ENCODE measurements at regions not wholly inside any gene's neighbourhood (a gene's known extent, or its start where the extent isn't known, plus 50 kb on each side); places are given as distances from the start of the nearest gene placed in this dataset.
A peak's percentile ranks its signal among the peaks of the same experiment; 100 is the strongest.
"Not testable (repeated sequence)": the region's sequence is repeated elsewhere in the genome, so short reads cannot be mapped to it uniquely, and the experiment has no call there.

DNA sequence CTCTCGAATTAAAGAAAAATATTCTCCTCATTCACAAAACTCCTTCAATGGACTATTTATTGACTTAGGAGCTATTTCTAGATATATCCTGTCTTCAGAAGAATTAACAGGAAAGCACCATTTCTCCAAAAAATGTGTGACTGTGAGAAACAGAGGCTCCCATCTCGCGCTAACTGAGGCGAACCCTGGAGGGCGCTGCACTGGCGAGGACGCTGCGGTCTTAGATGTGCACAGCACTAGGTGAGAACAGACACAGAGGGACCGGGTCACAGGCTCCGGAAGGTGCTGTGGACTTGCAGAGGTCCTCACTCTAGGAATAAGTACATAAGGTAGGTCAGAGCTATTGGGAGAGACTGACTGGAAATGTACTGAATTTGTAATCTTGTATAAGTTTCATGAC lies 229.7 kb upstream of the SLC35G4 start:
- DNase-seq (ENCODE audit: low read depth), result no peak

GRCh38 chr18:11377766-11378540 lies 228.6 kb upstream of the PIEZO2 start:
- DNase-seq (ENCODE audit: low read depth), result no peak

DNA sequence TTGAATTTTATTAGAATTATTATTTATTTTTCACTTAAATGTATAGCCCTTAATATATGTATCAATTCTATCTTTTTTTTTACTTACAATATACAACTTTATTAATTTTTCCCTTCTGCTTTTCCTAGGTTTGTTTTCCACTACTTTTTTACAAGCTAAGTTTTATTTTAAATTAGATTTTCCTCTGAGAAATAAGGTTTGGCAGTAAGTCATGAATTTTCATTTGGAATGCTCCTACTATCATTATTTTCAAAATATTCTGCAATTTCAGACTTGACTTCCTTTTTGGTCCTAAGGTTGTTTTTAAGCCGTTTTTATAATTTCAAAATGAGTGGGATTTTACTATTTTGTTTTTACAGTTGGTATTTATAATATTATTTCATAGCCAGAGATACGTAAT lies 222.8 kb upstream of the PIEZO2 start:
- DNase-seq (ENCODE audit: low read depth), result no peak

DNA sequence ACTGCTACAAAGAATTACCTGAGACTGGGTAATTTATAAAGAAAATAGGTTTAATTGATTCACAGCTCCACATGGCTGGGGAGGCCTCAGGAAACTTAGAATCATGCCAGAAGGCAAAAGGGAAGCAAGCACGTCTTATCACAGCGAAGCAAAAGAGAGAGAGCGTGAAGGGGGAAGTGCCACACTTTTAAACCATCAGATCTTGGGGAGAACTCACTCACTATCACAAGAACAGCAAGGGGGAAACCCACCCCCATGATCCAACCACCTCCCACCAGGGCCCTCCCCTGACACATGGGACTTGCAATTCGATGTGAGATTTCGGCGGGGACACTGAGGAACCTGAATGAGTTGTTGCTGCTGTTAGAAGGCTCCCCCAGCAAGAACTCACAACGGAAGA lies 220.2 kb upstream of the PIEZO2 start:
- DNase-seq (ENCODE audit: low read depth), result no peak

DNA sequence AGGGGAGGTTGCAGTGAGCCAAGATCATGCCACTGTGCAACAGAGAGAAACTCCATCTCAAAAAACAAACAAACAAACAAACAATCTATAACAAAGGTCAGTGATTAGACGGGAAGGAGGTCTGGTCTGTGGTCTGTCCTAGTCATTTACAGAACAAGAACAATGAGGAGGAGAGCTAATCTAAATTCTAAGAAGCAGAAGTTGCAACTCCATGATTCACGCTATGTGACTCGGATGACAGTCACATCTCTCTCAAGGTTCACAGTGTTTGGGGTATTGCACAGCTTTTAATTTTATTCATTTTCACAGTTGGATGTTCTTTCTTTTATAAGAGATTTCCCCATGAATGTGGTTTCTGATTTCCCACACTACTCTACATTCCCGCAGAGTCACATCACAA lies 218.7 kb upstream of the PIEZO2 start:
- DNase-seq (ENCODE audit: low read depth), result no peak

- DNase-seq (ENCODE audit: low read depth), result no peak
These were observed 218.0 kb upstream of the PIEZO2 start for GRCh38 chr18:11367351-11367750.

DNA sequence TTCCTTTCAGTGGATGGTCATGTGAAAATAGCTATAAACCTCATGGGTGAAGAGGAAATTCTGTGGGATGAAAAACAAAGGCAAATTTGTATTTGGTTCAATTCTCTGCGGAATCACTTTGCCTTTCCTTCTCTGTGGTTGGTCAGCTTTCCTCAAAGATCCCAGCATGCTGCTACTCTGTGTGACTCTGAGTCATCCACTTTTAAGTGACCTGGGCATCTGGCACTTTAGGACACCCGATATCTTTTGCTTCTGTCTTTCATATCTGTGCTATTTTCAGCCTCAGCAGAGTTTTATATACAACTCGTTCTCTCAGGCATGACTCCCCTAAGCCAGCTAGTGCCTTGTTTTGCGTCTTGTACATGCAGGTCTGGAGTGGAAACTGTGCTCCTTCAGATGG lies 217.0 kb upstream of the PIEZO2 start:
- DNase-seq (ENCODE audit: low read depth), result peak; percentile 15

- no peak for DNase-seq (ENCODE audit: low read depth)
These were observed 213.5 kb upstream of the PIEZO2 start for GRCh38 chr18:11362856-11363255.

DNA sequence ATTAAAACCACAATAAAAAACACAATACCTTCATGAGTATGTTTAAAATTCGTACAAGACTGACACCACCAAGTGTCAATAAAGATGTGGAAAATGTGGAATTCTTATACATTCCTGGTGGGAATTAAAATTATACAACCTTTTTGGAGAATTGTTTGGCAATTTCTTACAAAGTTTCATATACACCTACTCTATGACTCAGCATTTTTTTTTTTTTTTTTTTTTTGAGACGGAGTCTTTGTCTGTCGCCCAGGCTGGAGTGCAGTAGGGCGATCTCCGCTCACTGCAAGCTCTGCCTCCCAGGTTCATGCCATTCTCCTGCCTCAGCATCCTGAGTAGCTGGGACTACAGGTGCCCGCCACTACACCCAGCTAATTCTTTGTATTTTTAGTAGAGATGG lies 212.5 kb upstream of the PIEZO2 start:
- not testable (repeated sequence) for DNase-seq (ENCODE audit: low read depth)

- DNase-seq (ENCODE audit: low read depth), result no peak
These were observed 208.3 kb upstream of the PIEZO2 start for GRCh38 chr18:11357678-11358077.

DNA sequence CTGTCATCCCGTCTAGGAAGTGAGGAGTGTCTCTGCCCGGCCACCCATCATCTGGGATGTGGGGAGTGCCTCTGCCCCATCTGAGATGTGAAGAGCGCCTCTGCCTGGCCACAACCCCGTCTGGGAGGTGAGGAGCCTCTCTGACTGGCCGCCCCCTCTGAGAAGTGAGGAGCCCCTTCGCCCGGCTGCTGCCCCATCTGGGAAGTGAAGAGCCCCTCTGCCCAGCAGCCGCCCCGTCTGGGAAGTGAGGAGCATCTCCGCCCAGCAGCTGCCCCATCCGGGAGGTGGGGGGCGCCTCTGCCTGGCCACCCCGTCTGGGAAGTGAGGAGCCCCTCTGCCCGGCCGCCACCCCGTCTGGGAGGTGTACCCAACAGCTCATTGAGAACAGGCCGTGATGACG lies 195.2 kb upstream of the PIEZO2 start:
- DNase-seq (ENCODE audit: low read depth), result not testable (repeated sequence)

- no peak for DNase-seq (ENCODE audit: low read depth)
These were observed 193.7 kb upstream of the PIEZO2 start for GRCh38 chr18:11343096-11343495.

GRCh38 chr18:11342115-11342514 lies 192.7 kb upstream of the PIEZO2 start:
- DNase-seq (ENCODE audit: low read depth), result not testable (repeated sequence)

- no peak for DNase-seq (ENCODE audit: low read depth)
These were observed 189.9 kb upstream of the PIEZO2 start for GRCh38 chr18:11339188-11339775.

DNA sequence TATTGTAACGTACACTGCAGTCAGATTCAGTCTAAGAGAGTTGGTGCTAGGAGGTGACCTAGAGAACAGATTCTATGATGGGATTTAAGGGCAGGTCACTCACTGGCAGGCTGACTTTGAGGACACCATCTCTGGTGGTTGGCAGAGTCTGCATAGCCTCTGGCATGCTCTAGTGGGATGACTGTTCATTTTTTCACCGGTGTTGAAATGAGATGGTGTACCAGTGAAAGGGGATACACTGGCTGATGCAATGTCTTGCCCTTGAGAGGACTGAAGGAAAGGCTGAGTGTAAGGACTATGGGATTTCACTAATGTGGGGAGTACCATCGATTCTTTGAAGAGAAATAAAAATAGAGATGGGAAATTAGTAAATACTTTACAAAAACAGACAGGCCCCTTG lies 186.9 kb upstream of the PIEZO2 start:
- DNase-seq (ENCODE audit: low read depth), result peak; percentile 35

- DNase-seq (ENCODE audit: low read depth), result no peak
These were observed 178.1 kb upstream of the PIEZO2 start for GRCh38 chr18:11327391-11328009.

DNA sequence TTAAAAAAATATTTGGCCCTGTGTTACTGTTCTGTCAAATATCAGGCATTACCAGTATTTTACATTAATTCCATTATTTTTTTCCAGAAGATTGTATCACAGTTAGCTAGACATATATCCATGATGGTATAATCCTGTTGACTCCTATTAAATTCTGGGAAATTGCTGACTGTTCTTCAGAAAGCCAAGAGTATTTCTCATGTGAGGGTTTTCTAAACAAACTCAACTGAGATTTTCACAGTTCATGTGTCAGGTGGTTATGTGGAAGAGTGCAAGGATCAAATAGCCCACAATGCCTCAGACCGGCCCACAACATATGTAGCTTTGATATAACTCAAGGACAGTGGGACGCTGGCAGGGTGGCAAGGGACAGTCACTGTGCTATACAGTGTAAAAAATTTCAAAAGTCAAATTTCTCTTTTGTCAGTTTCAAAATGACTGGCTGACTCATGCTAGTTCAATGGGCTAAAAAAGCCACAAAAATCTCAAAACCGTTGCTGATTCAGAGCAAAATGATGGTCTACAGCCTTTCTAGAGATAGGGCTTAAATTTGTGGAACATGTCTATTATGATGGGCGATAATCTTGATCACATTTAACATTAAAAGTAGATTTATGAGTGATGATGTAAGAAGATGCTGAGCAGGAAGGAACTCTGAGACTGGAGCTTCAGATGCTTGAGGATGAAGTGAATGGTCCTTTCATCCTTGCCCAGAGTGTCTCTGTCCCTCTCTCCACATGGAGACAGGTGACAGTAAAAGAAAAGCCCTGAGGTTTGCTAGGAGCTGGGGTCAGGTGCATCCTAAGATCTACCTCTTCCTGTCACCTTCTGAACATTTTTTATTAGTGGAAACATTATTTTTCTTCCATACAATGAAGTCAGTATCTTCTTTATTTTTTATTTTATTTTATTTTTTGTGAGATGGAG lies 175.8 kb upstream of the PIEZO2 start:
- DNase-seq (ENCODE audit: low read depth), result peak; percentile 93

DNA sequence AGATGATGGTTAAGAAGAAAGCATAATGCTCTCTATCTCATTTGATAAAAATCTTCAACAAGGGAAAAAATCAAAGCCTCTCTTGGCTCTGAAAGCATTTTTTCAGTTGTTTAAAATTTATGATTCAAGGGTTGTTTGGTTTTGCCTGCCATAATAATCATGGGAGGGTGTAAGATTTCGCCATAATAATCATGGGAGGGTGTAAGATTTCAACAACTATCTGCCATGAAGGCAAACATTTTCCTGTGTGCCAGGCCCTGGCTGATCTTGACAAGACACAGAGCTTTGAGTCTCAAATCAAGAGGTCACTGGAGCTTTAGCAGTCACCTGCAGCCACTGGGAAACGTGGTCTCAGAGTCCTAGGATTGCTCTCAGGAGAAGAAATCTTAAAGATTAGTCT lies 175.1 kb upstream of the PIEZO2 start:
- DNase-seq (ENCODE audit: low read depth), result peak; percentile 70

DNA sequence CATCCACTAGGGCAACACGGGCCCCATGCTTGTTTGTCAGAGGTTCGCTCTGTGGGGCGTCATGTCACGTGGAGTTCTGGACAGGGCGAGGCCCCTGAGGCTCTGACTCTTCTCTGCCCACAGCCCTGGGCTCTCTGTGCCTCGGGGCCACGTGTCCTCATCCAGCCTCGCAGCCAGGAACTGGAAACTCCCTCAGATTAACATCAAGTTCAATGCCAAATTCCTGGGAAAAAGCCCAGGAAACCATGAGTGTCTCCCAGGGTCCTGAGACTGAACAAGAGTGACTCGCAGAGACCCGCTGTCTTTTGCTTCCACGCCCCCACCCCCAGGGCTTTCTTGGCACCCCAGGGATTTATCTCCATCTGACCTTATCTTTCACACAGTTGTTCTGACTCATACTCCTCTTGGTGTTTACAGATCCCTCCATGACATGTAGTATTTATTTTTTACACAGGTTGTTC lies 174.0 kb upstream of the PIEZO2 start:
- peak; percentile 80 for DNase-seq (ENCODE audit: low read depth)

GRCh38 chr18:11322716-11323115 lies 173.3 kb upstream of the PIEZO2 start:
- DNase-seq (ENCODE audit: low read depth), result no peak

GRCh38 chr18:11322006-11322405 lies 172.6 kb upstream of the PIEZO2 start:
- DNase-seq (ENCODE audit: low read depth), result peak; percentile 26

DNA sequence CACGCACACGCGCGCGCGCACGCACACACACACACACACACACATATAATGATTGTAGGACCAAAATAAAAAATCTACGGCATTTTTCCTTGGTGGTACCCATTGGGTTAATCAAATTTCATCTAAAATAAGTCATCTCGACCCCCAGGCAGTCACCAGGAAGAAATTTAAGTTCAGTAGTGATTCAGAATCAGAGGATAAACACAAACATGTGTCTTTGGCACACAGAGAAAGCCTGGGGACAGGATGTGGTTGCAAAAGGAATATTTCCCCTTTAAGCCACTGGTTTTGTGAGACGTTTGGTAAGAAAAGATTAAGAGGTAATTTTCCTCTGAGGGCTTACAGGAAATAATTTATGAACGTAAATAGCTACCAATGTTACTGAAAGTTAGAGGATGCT lies 171.6 kb upstream of the PIEZO2 start:
- DNase-seq (ENCODE audit: low read depth), result peak; percentile 73
